WERI-Rb-1 (cell line): ENCODE measurements at regions not wholly inside any gene's neighbourhood (a gene's known extent, or its start where the extent isn't known, plus 50 kb on each side); places are given as distances from the start of the nearest gene placed in this dataset.
"Not testable (repeated sequence)": the region's sequence is repeated elsewhere in the genome, so short reads cannot be mapped to it uniquely, and the experiment has no call there.

Experiments used
- DNase-seq: peaks from one replicate; pipeline ENCODE4 v3.0.0-alpha.2; 2020
- H3K27ac ChIP-seq: fragments of 250-450 bp; sonication (Bioruptor Pico); 2 replicates; pipeline ENCODE4 v1.5.1; 2020; ENCODE audit warnings: mild to moderate bottlenecking, moderate library complexity
- H3K27me3 ChIP-seq: fragments of 250-450 bp; sonication (Bioruptor Pico); 2 replicates; pipeline ENCODE4 v1.5.1; 2021; ENCODE audit warnings: mild to moderate bottlenecking, low read depth, moderate library complexity; ENCODE audit not compliant: insufficient read depth, severe bottlenecking
- H3K36me3 ChIP-seq: fragments of 250-450 bp; sonication (Bioruptor Pico); 2 replicates; pipeline ENCODE4 v1.5.1; 2020; ENCODE audit warnings: mild to moderate bottlenecking, moderate library complexity
- H3K4me3 ChIP-seq: 2 replicates; pipeline ENCODE4 v1.5.1; 2011; ENCODE audit warnings: low read depth, mild to moderate bottlenecking, control low read depth, low read length
- H3K9me3 ChIP-seq: fragments of 250-450 bp; sonication (Bioruptor Pico); 2 replicates; pipeline ENCODE4 v1.5.1; 2021; ENCODE audit warnings: mild to moderate bottlenecking, moderate library complexity; ENCODE audit not compliant: severe bottlenecking
- CTCF ChIP-seq: IDR thresholded peaks from 2 replicates; pipeline ENCODE4 v1.5.1; 2011; ENCODE audit warnings: low read depth, mild to moderate bottlenecking, control low read depth, inconsistent platforms, low read length

- Histone ChIP-seq H3K27me3 (no peaks in the 10 kb centered on the region), H3K9me3 (peaks cover 5% of the 10 kb centered on the region), H3K4me3 (no peak overlapping the region), H3K36me3 (no peaks in the 10 kb centered on the region), H3K27ac (no peak overlapping the region)
- TF ChIP-seq CTCF: no peak
- no peak for DNase-seq
These were observed 235.5 kb downstream of the ZNF92 start for GRCh38 chr7:65609131-65609530.

GRCh38 chr7:65613644-65614289 is 240.1 kb downstream of the ZNF92 start:
- not testable (repeated sequence) for H3K27me3 ChIP-seq, H3K27ac ChIP-seq, H3K4me3 ChIP-seq, H3K36me3 ChIP-seq, DNase-seq, H3K9me3 ChIP-seq

- H3K27me3 ChIP-seq, H3K4me3 ChIP-seq, DNase-seq, H3K9me3 ChIP-seq, H3K27ac ChIP-seq, H3K36me3 ChIP-seq: not testable (repeated sequence)
These were observed 242.5 kb downstream of the ZNF92 start for GRCh38 chr7:65616111-65616510.

- not testable (repeated sequence) for H3K36me3 ChIP-seq, H3K4me3 ChIP-seq, DNase-seq, H3K27me3 ChIP-seq, H3K27ac ChIP-seq, H3K9me3 ChIP-seq
These were observed 246.6 kb downstream of the ZNF92 start for GRCh38 chr7:65620216-65620615.

- not testable (repeated sequence) for H3K4me3 ChIP-seq, H3K9me3 ChIP-seq, H3K27me3 ChIP-seq, H3K36me3 ChIP-seq, H3K27ac ChIP-seq
- TF ChIP-seq CTCF: 0 out of 2 replicates have a peak, but pooled peaks have one; percentile 26
- DNase-seq: peak; percentile 38
These were observed 248.0 kb downstream of the ZNF92 start for GRCh38 chr7:65621580-65622201.

GRCh38 chr7:65631236-65631635 is 241.6 kb upstream of the VKORC1L1 start:
- H3K36me3 ChIP-seq, H3K27me3 ChIP-seq, DNase-seq, H3K27ac ChIP-seq, H3K4me3 ChIP-seq, H3K9me3 ChIP-seq: not testable (repeated sequence)

GRCh38 chr7:65633587-65634404 is 239.1 kb upstream of the VKORC1L1 start:
- H3K9me3 ChIP-seq, H3K36me3 ChIP-seq, H3K27me3 ChIP-seq, DNase-seq, H3K4me3 ChIP-seq, H3K27ac ChIP-seq: not testable (repeated sequence)

GRCh38 chr7:65638918-65639317 is 234.0 kb upstream of the VKORC1L1 start:
- not testable (repeated sequence) for H3K27me3 ChIP-seq, DNase-seq, H3K36me3 ChIP-seq

GRCh38 chr7:65639717-65640116 is 233.2 kb upstream of the VKORC1L1 start:
- not testable (repeated sequence) for H3K27me3 ChIP-seq, DNase-seq, H3K4me3 ChIP-seq, H3K27ac ChIP-seq, H3K9me3 ChIP-seq, H3K36me3 ChIP-seq

More at GRCh38 chr7:65638918-65639317, 234.0 kb upstream of the VKORC1L1 start:
- H3K4me3 ChIP-seq, H3K27ac ChIP-seq, H3K9me3 ChIP-seq: not testable (repeated sequence)

- not testable (repeated sequence) for H3K27ac ChIP-seq, H3K4me3 ChIP-seq, H3K9me3 ChIP-seq, H3K36me3 ChIP-seq, DNase-seq, H3K27me3 ChIP-seq
These were observed 229.4 kb upstream of the VKORC1L1 start for GRCh38 chr7:65643498-65643897.

- H3K4me3 ChIP-seq, H3K27me3 ChIP-seq, H3K36me3 ChIP-seq, H3K27ac ChIP-seq, H3K9me3 ChIP-seq, DNase-seq: not testable (repeated sequence)
These were observed 225.5 kb upstream of the VKORC1L1 start for GRCh38 chr7:65647153-65647964.

- H3K27me3 ChIP-seq, H3K36me3 ChIP-seq, DNase-seq, H3K9me3 ChIP-seq, H3K27ac ChIP-seq, H3K4me3 ChIP-seq: not testable (repeated sequence)
These were observed 221.7 kb upstream of the VKORC1L1 start for GRCh38 chr7:65651174-65651573.
